Loucy (cell line): ENCODE measurements at regions not wholly inside any gene's neighbourhood (a gene's known extent, or its start where the extent isn't known, plus 50 kb on each side); places are given as distances from the start of the nearest gene placed in this dataset.

Experiments
- H2AFZ ChIP-seq: fragments of 200-600 bp; sonication (generic); 2 replicates; pipeline ENCODE4 v1.6.0; 2016; ENCODE audit warnings: antibody characterized with exemption, mild to moderate bottlenecking, low read length, moderate library complexity
- H3F3A ChIP-seq: fragments of 200-600 bp; 2 replicates; pipeline ENCODE4 v1.6.0; 2016; ENCODE audit warnings: antibody characterized with exemption, low read depth, mild to moderate bottlenecking
- H3K27me3 ChIP-seq: fragments of 200-600 bp; sonication (generic); 2 replicates; pipeline ENCODE4 v1.6.1; 2014; ENCODE audit warnings: low read length, mild to moderate bottlenecking; ENCODE audit not compliant: insufficient read depth, poor library complexity, severe bottlenecking
- H3K36me3 ChIP-seq: fragments of 200-600 bp; sonication (generic); 2 replicates; pipeline ENCODE4 v1.6.1; 2016; ENCODE audit warnings: low read length; ENCODE audit not compliant: insufficient read depth
- H3K4me1 ChIP-seq: fragments of 200-600 bp; sonication (generic); 2 replicates; pipeline ENCODE4 v1.5.1; 2014; ENCODE audit warnings: low read length, mild to moderate bottlenecking; ENCODE audit not compliant: insufficient read depth, poor library complexity, severe bottlenecking
- H3K4me2 ChIP-seq: fragments of 200-600 bp; sonication (generic); 2 replicates; pipeline ENCODE4 v1.6.0; 2014; ENCODE audit warnings: antibody characterized with exemption, low read length, low read depth, mild to moderate bottlenecking; ENCODE audit not compliant: poor library complexity, severe bottlenecking
- H3K4me3 ChIP-seq: fragments of 200-600 bp; sonication (generic); 2 replicates; pipeline ENCODE4 v1.5.1; 2014; ENCODE audit warnings: low read length, mild to moderate bottlenecking, mixed read lengths; ENCODE audit not compliant: poor library complexity, severe bottlenecking
- H3K79me2 ChIP-seq: fragments of 200-600 bp; sonication (generic); 2 replicates; pipeline ENCODE4 v1.6.1; 2014; ENCODE audit warnings: low read length; ENCODE audit not compliant: insufficient read depth
- H3K9ac ChIP-seq: fragments of 200-600 bp; sonication (generic); 2 replicates; pipeline ENCODE4 v1.6.0; 2014; ENCODE audit warnings: mild to moderate bottlenecking, low read depth, low read length, moderate library complexity; ENCODE audit not compliant: poor library complexity, severe bottlenecking
- H3K9me2 ChIP-seq: fragments of 200-600 bp; sonication (generic); replicated peaks from 2 replicates; pipeline ENCODE4 v1.6.1; 2016; ENCODE audit warnings: low read depth, low read length, mixed read lengths
- H3K9me3 ChIP-seq: fragments of 200-600 bp; sonication (generic); 2 replicates; pipeline ENCODE4 v1.6.1; 2014; ENCODE audit warnings: mild to moderate bottlenecking, antibody characterized with exemption, low read length, low read depth; ENCODE audit not compliant: insufficient read depth
- H4K20me1 ChIP-seq: fragments of 200-600 bp; sonication (generic); 2 replicates; pipeline ENCODE4 v1.6.0; 2014; ENCODE audit warnings: antibody characterized with exemption, low read length, mild to moderate bottlenecking; ENCODE audit not compliant: insufficient read depth, poor library complexity, severe bottlenecking
- CTCF ChIP-seq: fragments of 200-600 bp; sonication (generic); conservative IDR thresholded peaks from 2 replicates; pipeline ENCODE4 v1.5.1; 2014; ENCODE audit warnings: mild to moderate bottlenecking, antibody characterized with exemption, low read length
- EZH2phosphoT487 ChIP-seq: fragments of 200-600 bp; IDR thresholded peaks from 2 replicates; pipeline ENCODE4 v1.6.1; 2018; ENCODE audit warnings: antibody characterized with exemption, mild to moderate bottlenecking, moderate library complexity, borderline replicate concordance

- Histone ChIP-seq H3K9me2 (no peaks in the 10 kb centered on the region), H3K27me3 (no peaks in the 10 kb centered on the region), H3F3A (peaks cover under 1% of the 10 kb centered on the region; the same call in 1 of the 2 replicates), H3K4me3 (no peak overlapping the region), H3K9me3 (no peaks in the 10 kb centered on the region), H3K36me3 (no peaks in the 10 kb centered on the region), H3K79me2 (no peaks in the 10 kb centered on the region), H4K20me1 (no peaks in the 10 kb centered on the region), H3K4me2 (no peak overlapping the region), H2AFZ (no peak overlapping the region), H3K9ac (no peak overlapping the region), H3K4me1 (peaks cover 42% of the 10 kb centered on the region)
- no peak for TF ChIP-seq EZH2phosphoT487
- no peak for TF ChIP-seq CTCF
Measured at GRCh38 chr20:53757472-53757913, 163.9 kb upstream of the ZNF217 start.

GRCh38 chr20:53755733-53756531 lies 162.3 kb upstream of the ZNF217 start:
- Histone ChIP-seq H3K36me3 (no peaks in the 10 kb centered on the region), H3K4me2 (no peak overlapping the region), H3K79me2 (no peaks in the 10 kb centered on the region), H3K4me3 (no peak overlapping the region), H4K20me1 (no peaks in the 10 kb centered on the region), H3F3A (peaks cover 14% of the 10 kb centered on the region), H3K9me3 (no peaks in the 10 kb centered on the region), H3K27me3 (no peaks in the 10 kb centered on the region), H3K9me2 (no peaks in the 10 kb centered on the region), H3K4me1 (peaks cover 57% of the 10 kb centered on the region), H2AFZ (peak overlapping the region; percentile 50; the same call in 1 of the 2 replicates), H3K9ac (peak overlapping the region; percentile 1)
- TF ChIP-seq EZH2phosphoT487 (no peak), CTCF (peak; percentile 47)

GRCh38 chr20:53753880-53754459 lies 160.3 kb upstream of the ZNF217 start:
- peaks cover 19% of the 10 kb centered on the region for H3F3A ChIP-seq
- H3K4me3 ChIP-seq, result peak overlapping the region; percentile 52
- peak overlapping the region; percentile 60 for H3K9ac ChIP-seq
- H2AFZ ChIP-seq, result 0 out of 2 replicates have a peak overlapping the region, but pooled peaks have one; percentile 21
- no peaks in the 10 kb centered on the region for H3K36me3 ChIP-seq
- H4K20me1 ChIP-seq, result no peaks in the 10 kb centered on the region
- no peak for TF ChIP-seq EZH2phosphoT487
- TF ChIP-seq CTCF, result no peak
- no peaks in the 10 kb centered on the region for H3K27me3 ChIP-seq
- H3K4me1 ChIP-seq, result peaks cover 71% of the 10 kb centered on the region
- H3K4me2 ChIP-seq, result peak overlapping the region; percentile 71
- H3K79me2 ChIP-seq, result no peaks in the 10 kb centered on the region
- no peaks in the 10 kb centered on the region for H3K9me3 ChIP-seq
- H3K9me2 ChIP-seq, result no peaks in the 10 kb centered on the region
